ENCODE measurements at regions not wholly inside any gene's neighbourhood (a gene's known extent, or its start where the extent isn't known, plus 50 kb on each side); places are given as distances from the start of the nearest gene placed in this dataset.

GRCh38 chr13:76751278-76751677 is 134.9 kb downstream of the KCTD12 start:
- TF ChIP-seq CTCF (IDR thresholded peaks at IDR 0.05) = no peak
- TF ChIP-seq POLR2AphosphoS5 (IDR thresholded peaks at IDR 0.05; ENCODE audit: insufficient read depth in 1 of 2, low read depth in 1 of 2) = no peak
